NCI-H2107 treated with DMSO at 0.1 percent for 48 hours (cell line): ENCODE measurements at regions not wholly inside any gene's neighbourhood (a gene's known extent, or its start where the extent isn't known, plus 50 kb on each side); places are given as distances from the start of the nearest gene placed in this dataset.
"Not testable (repeated sequence)": the region's sequence is repeated elsewhere in the genome, so short reads cannot be mapped to it uniquely, and the experiment has no call there.

Source experiments
- DNase-seq: peaks from one replicate; lab custom pipeline; 2025; ENCODE audit not compliant: unreplicated experiment; lab: John Stamatoyannopoulos, UW

GRCh38 chr15:81828135-81828534 lies 217.7 kb downstream of the MEX3B start:
- DNase-seq, result no peak

DNA sequence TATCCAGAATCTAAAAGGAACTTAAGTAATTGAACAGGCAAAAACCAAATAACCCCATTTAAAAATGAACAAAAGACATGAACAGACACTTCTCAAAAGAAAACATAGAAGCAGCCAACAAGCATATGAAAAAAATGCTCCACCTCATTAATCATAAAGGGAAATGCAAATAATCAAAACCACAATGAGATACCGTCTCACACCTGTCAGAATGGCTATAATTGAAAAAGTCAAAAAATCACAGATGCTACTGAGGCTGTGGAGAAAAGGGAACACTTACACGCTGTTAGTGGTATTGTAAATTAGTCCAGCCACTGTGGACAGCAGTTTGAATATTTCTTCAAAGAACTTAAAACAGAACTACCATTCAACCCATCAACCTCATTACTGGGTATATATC lies 220.7 kb downstream of the MEX3B start:
- peak; percentile 15 for DNase-seq

GRCh38 chr15:81822587-81822986 lies 223.2 kb downstream of the MEX3B start:
- not testable (repeated sequence) for DNase-seq

DNA sequence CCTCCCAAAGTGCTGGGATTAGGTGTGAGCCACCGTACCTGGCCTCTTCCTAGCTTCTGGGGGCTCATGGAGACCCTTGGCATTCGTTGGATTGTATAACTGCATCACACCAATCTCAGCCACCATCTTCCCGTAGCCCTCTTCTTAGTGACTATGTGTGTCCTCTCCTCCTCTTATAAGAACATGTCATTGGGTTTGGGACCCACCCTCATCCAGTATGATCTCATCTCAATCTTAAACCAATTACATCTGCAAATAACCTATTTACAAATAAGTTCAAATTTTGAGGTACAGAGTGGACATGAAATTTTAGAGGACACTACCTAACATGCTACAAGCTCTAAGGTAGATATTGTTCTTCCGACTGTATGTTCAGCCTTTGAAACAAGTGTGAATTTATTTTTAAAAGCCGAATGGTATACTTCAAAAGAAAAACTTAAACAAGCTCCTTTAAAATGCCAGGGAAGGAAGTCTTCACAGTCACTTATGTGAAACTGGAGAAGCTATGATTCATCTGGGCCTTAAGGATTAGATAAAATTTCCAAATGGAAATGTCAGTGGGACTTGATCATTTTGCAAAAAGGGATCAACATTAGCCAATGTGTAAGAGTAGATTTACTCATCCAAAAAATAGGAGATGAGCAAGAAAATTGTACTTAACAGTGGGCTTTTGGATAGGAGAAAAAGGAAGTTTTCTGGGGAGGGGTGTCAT lies 225.7 kb downstream of the MEX3B start:
- no peak for DNase-seq

GRCh38 chr15:81814882-81815455 lies 230.8 kb downstream of the MEX3B start:
- DNase-seq, result no peak

DNA sequence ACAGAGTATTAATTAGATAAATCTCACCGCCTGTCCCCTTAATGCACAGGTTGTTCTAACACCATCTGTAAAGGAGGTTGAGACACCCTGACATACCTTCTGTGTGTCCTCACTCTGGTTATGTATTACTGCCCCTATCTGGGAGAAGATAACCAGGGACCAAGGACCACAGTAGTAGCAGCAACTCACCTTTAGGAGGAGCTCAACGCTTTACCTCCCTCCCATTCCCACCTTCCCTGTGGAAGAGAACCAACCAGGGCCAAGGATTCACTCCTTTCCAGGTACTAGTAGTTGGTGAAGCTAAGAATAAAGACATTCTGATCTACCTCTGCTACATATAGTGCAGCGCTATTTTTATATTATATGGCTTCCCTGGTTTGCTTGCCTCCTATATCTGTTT lies 232.6 kb downstream of the MEX3B start:
- DNase-seq, result peak; percentile 8

GRCh38 chr15:81812456-81812855 lies 233.4 kb downstream of the MEX3B start:
- DNase-seq, result no peak

DNA sequence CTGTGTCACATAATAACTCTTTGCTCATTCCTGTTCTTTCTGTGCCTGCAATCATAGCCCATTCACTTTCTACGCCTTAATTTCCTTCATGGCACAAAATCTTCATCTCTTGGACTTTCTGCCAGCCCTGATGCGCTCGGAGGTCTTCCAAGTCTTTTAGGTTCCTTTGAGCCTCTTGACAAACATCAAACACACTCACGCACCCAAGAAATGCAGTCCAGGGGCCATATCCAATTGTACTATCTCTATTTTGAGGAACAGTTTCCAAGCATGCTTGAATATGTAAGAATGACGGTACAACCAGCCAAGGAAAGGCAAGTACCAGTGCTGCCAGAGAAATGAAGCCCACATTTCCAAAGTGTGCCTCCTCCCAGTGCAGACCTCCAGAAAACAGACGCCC lies 234.1 kb downstream of the MEX3B start:
- DNase-seq, result no peak

- peak; percentile 47 for DNase-seq
Observed at GRCh38 chr15:81809543-81809942, 236.3 kb downstream of the MEX3B start.

- no peak for DNase-seq
Observed at GRCh38 chr15:81807806-81808205, 238.0 kb downstream of the MEX3B start.

GRCh38 chr15:81807186-81807585 lies 238.6 kb downstream of the MEX3B start:
- DNase-seq, result no peak

DNA sequence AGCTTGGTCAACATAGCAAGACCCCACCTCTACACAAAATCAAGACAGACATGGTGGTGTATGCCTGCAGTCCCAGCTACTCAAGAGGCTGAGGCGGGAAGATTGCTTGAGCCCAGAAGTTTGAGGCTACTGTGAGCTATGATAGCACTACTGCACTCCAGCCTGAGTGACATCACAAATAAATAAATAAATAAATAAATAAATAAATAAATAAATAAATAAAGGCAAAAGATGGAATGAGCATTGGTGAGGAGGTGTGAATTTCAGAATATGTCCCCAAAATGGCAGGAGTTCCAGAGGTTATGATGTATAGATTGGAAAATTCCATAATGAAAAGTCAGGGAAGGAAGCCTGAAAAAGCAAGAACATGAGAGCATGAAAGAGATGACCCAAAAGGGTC lies 249.9 kb downstream of the MEX3B start:
- DNase-seq, result no peak

DNA sequence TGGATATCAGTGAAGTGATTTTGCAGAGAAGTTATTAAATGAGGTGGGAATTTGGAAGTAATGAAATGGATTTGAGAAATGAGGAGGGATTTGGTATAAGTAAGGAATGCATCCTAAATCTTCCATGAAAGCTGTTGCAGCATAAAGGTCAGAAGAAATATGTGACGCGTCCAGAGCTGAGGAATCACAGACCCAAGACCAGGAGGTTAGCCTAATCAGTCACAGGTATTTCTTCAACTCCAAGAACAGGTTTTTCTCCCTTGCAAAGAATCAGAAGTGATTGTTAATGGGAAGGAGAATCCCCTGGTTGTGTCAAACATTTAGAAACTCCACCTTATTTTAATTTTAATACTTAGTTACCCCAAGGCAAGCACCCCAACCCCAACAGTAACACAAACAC lies 253.2 kb downstream of the MEX3B start:
- no peak for DNase-seq

- not testable (repeated sequence) for DNase-seq
Observed at GRCh38 chr15:81791322-81791721, 254.5 kb downstream of the MEX3B start.

- no peak for DNase-seq
Observed at GRCh38 chr15:81789403-81789802, 256.4 kb downstream of the MEX3B start.

DNA sequence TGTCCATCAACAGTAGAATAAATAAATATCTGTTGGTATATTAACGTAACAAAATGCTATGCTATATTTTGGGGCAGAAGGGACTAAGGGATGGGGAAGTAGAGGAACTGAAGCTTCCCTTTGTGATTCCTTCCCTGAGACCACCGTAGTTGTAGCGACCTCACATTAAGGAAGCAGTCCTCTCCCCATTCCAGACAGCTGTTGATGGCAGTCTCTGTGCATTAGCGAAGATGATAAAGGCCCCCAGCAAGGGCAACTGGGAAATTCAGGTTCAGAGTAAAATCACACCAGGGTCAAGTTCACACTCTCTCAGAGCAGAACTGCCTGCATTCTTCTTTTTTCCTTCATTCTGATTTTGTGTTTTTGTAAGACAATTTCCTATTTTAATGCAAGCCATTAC lies 259.0 kb downstream of the MEX3B start:
- no peak for DNase-seq

GRCh38 chr15:81785679-81786078 lies 260.1 kb downstream of the MEX3B start:
- DNase-seq, result no peak

DNA sequence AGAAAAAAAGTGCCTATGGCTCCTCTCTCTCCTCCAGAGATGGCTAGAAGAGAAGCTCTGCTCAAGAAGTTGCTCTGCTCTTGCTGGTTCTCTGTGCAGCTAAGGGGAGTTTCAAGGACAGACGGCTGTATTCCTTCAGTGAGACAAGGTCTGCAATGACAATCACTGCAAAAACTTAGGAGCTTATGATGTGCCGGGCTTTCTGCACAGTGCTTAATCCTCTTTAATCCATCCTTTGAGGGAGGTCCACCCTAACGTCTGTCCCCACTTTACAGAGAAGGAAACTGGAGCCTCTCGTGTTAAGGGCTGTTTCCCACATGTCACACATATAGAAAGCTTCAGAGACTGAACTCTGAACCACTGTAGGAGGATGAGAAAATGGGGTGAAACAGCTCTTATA lies 260.6 kb downstream of the MEX3B start:
- DNase-seq, result no peak

DNA sequence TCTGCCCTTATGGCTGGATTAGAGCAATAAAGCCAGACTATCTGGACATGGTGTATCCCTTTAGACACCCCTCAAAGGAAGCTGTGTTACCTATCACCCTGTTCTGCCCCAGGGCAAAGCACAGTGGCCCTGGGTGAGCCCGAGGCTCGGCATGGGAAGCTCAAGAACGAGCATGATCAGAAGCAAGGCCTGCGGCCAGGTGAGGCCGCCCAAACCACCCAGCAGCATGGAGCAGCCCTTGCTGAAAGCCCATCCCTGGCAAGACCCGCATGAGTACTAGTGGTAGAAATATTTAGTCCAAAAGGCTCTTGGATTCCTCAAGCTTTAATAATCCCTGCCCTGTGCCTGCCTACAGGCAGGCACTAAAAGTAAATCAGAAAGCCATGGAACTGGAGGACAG lies 261.1 kb downstream of the MEX3B start:
- no peak for DNase-seq

DNA sequence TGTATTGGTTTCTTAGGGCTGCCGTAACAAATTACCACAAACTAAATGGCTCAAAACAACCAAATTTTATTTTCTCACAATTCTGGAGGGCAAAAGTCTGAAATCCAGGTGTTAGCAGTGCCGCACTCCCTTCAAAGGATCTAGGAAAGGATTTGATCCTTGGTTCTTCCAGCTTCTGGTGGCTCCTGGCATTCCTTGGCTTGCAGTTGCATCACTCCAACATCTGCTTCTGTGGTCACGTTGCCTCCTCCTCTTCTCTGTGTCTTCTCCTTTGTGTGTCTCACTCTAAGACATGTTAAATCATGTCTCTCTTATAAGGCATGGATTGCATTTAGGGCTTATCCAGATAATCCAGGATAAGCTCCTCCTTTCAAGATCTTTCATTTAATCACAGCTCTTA lies 262.2 kb downstream of the MEX3B start:
- DNase-seq, result no peak

DNA sequence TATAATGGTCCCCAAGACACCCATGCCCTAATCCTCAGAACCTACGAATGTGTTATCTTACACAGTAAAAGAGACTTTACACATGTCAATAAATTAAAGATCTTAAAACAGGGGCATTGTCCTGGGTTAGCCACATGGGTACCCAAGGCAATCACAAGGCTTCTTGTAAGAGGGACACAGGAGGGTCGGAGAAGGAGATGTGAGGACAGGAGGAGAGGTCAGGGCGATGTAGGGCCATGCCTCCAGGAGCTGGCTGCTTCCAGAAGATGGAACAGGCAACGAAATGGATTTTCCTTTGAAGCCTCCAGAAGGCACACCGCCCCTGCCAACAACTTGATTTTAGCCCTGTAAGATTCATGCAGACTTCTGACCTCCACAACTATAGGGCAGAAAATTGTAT lies 262.7 kb downstream of the MEX3B start:
- DNase-seq, result no peak

DNA sequence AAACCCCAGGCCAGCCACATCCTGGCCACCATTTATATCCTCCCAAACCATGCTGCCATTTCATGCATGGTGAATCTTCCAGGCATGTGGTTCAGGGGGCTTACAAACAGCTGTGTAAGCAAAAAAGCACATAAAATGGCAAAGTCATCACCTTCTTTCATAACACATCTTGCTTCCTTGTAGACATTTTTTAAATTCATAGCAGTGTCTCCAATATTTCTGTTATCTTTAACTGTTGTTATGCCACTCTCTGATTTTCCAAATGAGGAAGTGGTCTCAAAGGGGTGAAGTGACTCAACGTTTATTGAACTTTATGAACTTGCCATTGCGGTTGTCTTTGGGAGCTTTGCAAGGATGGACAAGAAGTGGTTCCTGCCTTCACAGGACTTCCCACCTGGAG lies 264.4 kb downstream of the MEX3B start:
- no peak for DNase-seq

DNA sequence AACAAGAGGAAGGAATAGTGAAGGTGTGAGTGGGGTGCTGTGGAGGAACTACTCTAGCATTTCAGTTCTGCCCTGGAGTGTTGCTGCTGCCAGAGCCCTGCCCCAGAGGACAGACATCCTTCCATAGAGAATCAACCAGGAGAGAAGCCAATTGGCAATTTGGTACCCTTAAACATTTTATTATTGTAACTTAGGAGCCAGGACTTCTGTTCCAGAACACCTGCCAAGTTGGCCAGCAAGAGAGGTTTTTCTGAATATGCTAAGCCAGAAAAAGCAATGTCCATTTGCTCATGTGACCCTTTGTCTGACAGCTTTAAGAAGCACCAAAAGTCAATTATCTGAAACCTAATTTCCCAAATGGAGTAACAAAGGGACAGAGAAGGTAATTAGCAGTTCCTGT lies 264.9 kb downstream of the MEX3B start:
- DNase-seq, result no peak
